GM12878 (cell line): ENCODE measurements at regions not wholly inside any gene's neighbourhood (a gene's known extent, or its start where the extent isn't known, plus 50 kb on each side); places are given as distances from the start of the nearest gene placed in this dataset.

Source experiments
- ATAC-seq: fragments of 200-7000 bp; cut with Tn5 transposase; 3 replicates; pipeline ENCODE4 v1.9.1; 2020; ENCODE audit warnings: mild to moderate bottlenecking, moderate library complexity
- BruUV-seq: library from RNA; stranded (reverse); fragments of 400-500 nt; replicated peaks from 2 replicates; lab custom pipeline; 2021; lab: Mats Ljungman, UMichigan
- CTCF ChIA-PET: fragments of 300-600 bp; sonication (Branson Sonifier 250); formaldehyde crosslinking; extraction: SDS; loops from one replicate; lab custom pipeline; 2021; ENCODE audit warnings: inconsistent platforms; lab: Yijun Ruan, JAX
- POLR2A ChIA-PET: fragments of 350-600 bp; formaldehyde crosslinking; extraction: SDS; loops from one replicate; lab custom pipeline; 2021; ENCODE audit warnings: inconsistent platforms; lab: Charles Lee
- RAD21 ChIA-PET: fragments of 300-600 bp; sonication (Branson Sonifier 250); formaldehyde crosslinking; loops from one replicate; lab custom pipeline; 2023; ENCODE audit warnings: antibody characterized with exemption; ENCODE audit not compliant: unreplicated experiment; lab: Charles Lee
- SMC1A ChIA-PET: fragments of 300-600 bp; sonication (Branson Sonifier 250); formaldehyde crosslinking; loops from one replicate; lab custom pipeline; 2023; ENCODE audit not compliant: unreplicated experiment, uncharacterized antibody; lab: Charles Lee
- DNase-seq: peaks from one replicate; pipeline ENCODE4 v3.0.0-alpha.2; 2011; ENCODE audit warnings: low read depth, low spot score
- FAIRE-seq: peaks from 3 replicates; lab custom pipeline; 2011; peaks lifted over from hg19 to GRCh38; lab: Jason Lieb, UNC
- H2AFZ ChIP-seq: 2 replicates; pipeline ENCODE4 v1.6.0; 2011; ENCODE audit warnings: low read depth, low read length, control low read depth; ENCODE audit not compliant: control insufficient read depth
- H3K27ac ChIP-seq: 2 replicates; pipeline ENCODE4 v1.5.1; 2011; ENCODE audit warnings: control low read depth; ENCODE audit not compliant: control insufficient read depth, insufficient read depth
- H3K27me3 ChIP-seq, 2 experiments: replicated peaks in 1 of 2; 2 replicates each; pipeline versions ENCODE4 v1.6.0 to v1.6.1; 2011; ENCODE audit warnings: low read length in 1 of 2; ENCODE audit not compliant: control insufficient read depth in 2 of 2, insufficient read depth in 2 of 2
- H3K36me3 ChIP-seq, 2 experiments: 2 replicates each; pipeline ENCODE4 v1.5.1; 2011; ENCODE audit warnings: low read length in 1 of 2; ENCODE audit not compliant: control insufficient read depth in 2 of 2, insufficient read depth in 2 of 2
- H3K4me1 ChIP-seq: 2 replicates; pipeline ENCODE4 v1.6.1; 2011; ENCODE audit warnings: mild to moderate bottlenecking, low read length, moderate library complexity, mixed read lengths; ENCODE audit not compliant: control insufficient read depth, insufficient read depth
- H3K4me2 ChIP-seq: 2 replicates; pipeline ENCODE4 v1.6.0; 2011; ENCODE audit warnings: control low read depth; ENCODE audit not compliant: control insufficient read depth, insufficient read depth
- H3K4me3 ChIP-seq: fragments of 200-600 bp; sonication (generic); 2 replicates; pipeline ENCODE4 v1.5.1; 2016
- H3K79me2 ChIP-seq: 2 replicates; pipeline ENCODE4 v1.6.0; 2011; ENCODE audit warnings: low read length; ENCODE audit not compliant: control insufficient read depth, insufficient read depth
- H3K9ac ChIP-seq: 2 replicates; pipeline ENCODE4 v1.8.0; 2011; ENCODE audit warnings: low read length, control low read depth, mixed read lengths; ENCODE audit not compliant: control insufficient read depth, insufficient read depth
- H3K9me3 ChIP-seq: replicated peaks from 3 replicates; pipeline ENCODE4 v1.5.1; 2011; ENCODE audit warnings: mild to moderate bottlenecking, low read length; ENCODE audit not compliant: control insufficient read depth, insufficient read depth
- H4K20me1 ChIP-seq: 2 replicates; pipeline ENCODE4 v1.6.0; 2011; ENCODE audit not compliant: control insufficient read depth, insufficient read depth
- EED ChIP-seq: sonication (generic); IDR thresholded peaks from 2 replicates; pipeline ENCODE4 v1.6.1; 2016; ENCODE audit warnings: antibody characterized with exemption, low read depth
- ETV6 ChIP-seq, 2 experiments: fragments of 450-650 bp in 1 of 2; IDR thresholded peaks in 1 of 2; conservative IDR thresholded peaks in 1 of 2; 2 replicates each; pipeline ENCODE4 v1.6.1; 2014; ENCODE audit warnings: antibody characterized with exemption in 1 of 2, borderline replicate concordance in 1 of 2, low read depth in 1 of 2, mild to moderate bottlenecking in 1 of 2, moderate library complexity in 1 of 2
- EZH2 ChIP-seq: IDR thresholded peaks from 2 replicates; pipeline ENCODE4 v1.6.1; 2012; ENCODE audit warnings: low read depth, mild to moderate bottlenecking, control low read depth, inconsistent platforms, low read length, borderline replicate concordance; ENCODE audit not compliant: control insufficient read depth
- FOS ChIP-seq: IDR thresholded peaks from 3 replicates; pipeline ENCODE4 v1.6.1; 2011; ENCODE audit warnings: borderline replicate concordance; ENCODE audit not compliant: insufficient read length; ENCODE audit errors: extremely low read depth
- POLR2AphosphoS2 ChIP-seq: IDR thresholded peaks from 2 replicates; pipeline ENCODE4 v1.6.1; 2011; ENCODE audit warnings: low read depth, mild to moderate bottlenecking, low read length, improper control_type of control experiment, moderate library complexity
- RFX5 ChIP-seq: IDR thresholded peaks from 2 replicates; pipeline ENCODE4 v1.6.1; 2011; ENCODE audit warnings: low read depth, low read length, improper control_type of control experiment
- ZNF24 ChIP-seq: fragments of 450-650 bp; IDR thresholded peaks from 2 replicates; pipeline ENCODE4 v1.6.1; 2017; ENCODE audit warnings: antibody characterized with exemption, mild to moderate bottlenecking
- WGBS: methylation state at CpG from one replicate; pipeline ENCODE4 v1.1.6; 2016; ENCODE audit warnings: low lambda C conversion rate; ENCODE audit not compliant: insufficient replicate concordance, insufficient coverage; ENCODE audit errors: missing lambda C conversion rate; 5-methylcytosine and 5-hydroxymethylcytosine counted together
- in situ Hi-C: fragments of 300-500 bp; cut with MboI; formaldehyde crosslinking; loops from 9 replicates; pipeline ENCODE4 v1.14.3; 2018; ENCODE audit warnings: mixed read lengths
- intact Hi-C: fragments of 100-400 bp; cut with micrococcal nuclease; formaldehyde crosslinking; loops from one replicate; pipeline ENCODE4 v1.14.2; 2022; ENCODE audit not compliant: unreplicated experiment
- TF ChIP-seq, protein P1 (sequence below): fragments of 450-650 bp; IDR thresholded peaks from 2 replicates; pipeline ENCODE4 v1.6.1; 2016; ENCODE audit warnings: mild to moderate bottlenecking, moderate library complexity, borderline replicate concordance
- TF ChIP-seq, protein P2 (sequence below): fragments of 450-650 bp; formaldehyde crosslinking; IDR thresholded peaks from 2 replicates; pipeline ENCODE4 v1.5.0; 2022; ENCODE audit warnings: mild to moderate bottlenecking, missing genetic modification characterization
- TF ChIP-seq, protein P3 (sequence below): IDR thresholded peaks from 2 replicates; pipeline ENCODE4 v1.6.1; 2011; ENCODE audit warnings: borderline replicate concordance, low read depth, mild to moderate bottlenecking, moderate library complexity, mixed read lengths, low read length; ENCODE audit not compliant: insufficient read depth; ENCODE audit errors: extremely low read length

DNA sequence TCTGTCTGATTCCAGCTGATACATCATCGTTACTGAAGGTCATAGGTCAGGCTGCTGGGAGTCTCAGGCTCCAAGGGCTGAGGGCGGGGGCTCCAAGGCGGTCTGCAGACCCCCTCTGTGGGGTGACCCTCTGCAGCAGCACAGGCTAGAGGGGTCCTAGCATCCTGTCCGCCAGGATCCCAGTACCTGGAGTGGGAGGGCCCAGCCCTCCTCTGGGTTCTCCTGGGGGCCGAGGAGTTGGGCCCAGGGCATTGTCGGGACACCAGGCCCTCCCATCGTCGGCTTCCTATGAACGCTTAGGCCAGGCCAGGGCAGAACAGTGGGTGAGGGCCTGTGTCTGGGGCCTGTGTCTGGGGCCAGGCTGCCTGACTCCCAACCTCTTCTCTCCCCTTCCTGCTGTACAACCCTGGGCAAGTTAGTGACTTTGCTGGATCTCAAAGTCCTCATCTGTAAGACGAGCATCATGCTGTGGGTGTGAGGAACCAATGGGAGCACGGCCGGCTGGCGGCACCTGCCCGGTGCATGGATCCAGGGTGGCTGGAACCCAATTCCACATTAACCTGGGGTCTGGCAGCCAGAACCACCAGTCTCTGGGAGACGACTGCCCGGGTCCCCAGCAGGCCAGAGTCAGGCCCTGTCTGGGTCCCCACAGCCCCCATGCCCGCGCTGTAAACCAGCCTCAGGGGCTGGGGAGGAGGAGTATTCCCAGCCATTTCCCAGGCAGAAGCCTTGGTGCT is 56.2 kb upstream of the COL18A1 start (continued):
- TF ChIP-seq, protein P1, sequence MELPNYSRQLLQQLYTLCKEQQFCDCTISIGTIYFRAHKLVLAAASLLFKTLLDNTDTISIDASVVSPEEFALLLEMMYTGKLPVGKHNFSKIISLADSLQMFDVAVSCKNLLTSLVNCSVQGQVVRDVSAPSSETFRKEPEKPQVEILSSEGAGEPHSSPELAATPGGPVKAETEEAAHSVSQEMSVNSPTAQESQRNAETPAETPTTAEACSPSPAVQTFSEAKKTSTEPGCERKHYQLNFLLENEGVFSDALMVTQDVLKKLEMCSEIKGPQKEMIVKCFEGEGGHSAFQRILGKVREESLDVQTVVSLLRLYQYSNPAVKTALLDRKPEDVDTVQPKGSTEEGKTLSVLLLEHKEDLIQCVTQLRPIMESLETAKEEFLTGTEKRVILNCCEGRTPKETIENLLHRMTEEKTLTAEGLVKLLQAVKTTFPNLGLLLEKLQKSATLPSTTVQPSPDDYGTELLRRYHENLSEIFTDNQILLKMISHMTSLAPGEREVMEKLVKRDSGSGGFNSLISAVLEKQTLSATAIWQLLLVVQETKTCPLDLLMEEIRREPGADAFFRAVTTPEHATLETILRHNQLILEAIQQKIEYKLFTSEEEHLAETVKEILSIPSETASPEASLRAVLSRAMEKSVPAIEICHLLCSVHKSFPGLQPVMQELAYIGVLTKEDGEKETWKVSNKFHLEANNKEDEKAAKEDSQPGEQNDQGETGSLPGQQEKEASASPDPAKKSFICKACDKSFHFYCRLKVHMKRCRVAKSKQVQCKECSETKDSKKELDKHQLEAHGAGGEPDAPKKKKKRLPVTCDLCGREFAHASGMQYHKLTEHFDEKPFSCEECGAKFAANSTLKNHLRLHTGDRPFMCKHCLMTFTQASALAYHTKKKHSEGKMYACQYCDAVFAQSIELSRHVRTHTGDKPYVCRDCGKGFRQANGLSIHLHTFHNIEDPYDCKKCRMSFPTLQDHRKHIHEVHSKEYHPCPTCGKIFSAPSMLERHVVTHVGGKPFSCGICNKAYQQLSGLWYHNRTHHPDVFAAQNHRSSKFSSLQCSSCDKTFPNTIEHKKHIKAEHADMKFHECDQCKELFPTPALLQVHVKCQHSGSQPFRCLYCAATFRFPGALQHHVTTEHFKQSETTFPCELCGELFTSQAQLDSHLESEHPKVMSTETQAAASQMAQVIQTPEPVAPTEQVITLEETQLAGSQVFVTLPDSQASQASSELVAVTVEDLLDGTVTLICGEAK, result no peak
- no peak for TF ChIP-seq FOS
- no peak for TF ChIP-seq ETV6 (conservative IDR thresholded peaks at IDR 0.05 in 1 of 2, IDR thresholded peaks at IDR 0.05 in 1 of 2; ENCODE audit: borderline replicate concordance in 1 of 2, low read depth in 1 of 2)
- TF ChIP-seq, all 136 proteins: peak for 0

DNA sequence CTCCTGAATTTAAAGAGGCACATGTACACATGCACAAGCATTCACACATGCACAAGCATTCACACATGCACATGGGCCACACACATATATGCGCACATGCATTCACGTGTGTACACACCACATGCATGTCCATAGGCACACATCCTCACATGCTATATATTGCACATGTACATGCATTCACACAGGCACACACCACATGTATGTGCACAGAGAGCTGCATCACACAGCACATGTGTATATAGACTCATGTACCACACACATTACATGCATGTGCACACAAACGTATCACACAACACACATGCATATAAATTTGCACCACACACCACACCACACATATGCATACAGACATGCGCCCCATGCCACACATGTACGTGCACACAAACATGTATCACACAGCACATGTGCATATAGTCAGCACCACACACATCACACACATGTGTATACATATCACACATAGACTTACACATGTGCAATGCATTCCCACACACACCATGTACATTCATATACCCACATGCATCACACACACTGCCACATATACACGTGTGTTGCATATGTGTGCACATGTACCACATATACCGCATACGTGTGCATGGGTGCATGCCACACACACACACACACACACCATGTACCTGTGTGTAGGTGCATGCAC is 54.6 kb upstream of the COL18A1 start:
- H3K4me1 ChIP-seq, result no peaks in the 10 kb centered on the region
- H3K9ac ChIP-seq, result no peak overlapping the region
- intact Hi-C loops, result no loop called here
- DNase-seq (no peak), FAIRE-seq (no peak), ATAC-seq (no peak)
- in situ Hi-C loops, result no loop called here
- H3K36me3 ChIP-seq, result no peaks in the 10 kb centered on the region
- H3K27me3 ChIP-seq, result no peaks in the 10 kb centered on the region; a peak in 1 of 4 replicates
- RAD21 ChIA-PET, result no interaction called here
- no peak overlapping the region for H3K4me2 ChIP-seq
- BruUV-seq, result no TSS peak
- H3K79me2 ChIP-seq, result no peaks in the 10 kb centered on the region
- H3K27ac ChIP-seq, result no peak overlapping the region
- H3K4me3 ChIP-seq, result no peak overlapping the region
- CTCF ChIA-PET, result no interaction called here
- POLR2A ChIA-PET, result no interaction called here
- H2AFZ ChIP-seq, result no peak overlapping the region
- no peaks in the 10 kb centered on the region for H3K9me3 ChIP-seq
- SMC1A ChIA-PET, result no interaction called here
- WGBS, result 65% methylated on average over 8 of the region's 8 CpGs
- H4K20me1 ChIP-seq, result no peaks in the 10 kb centered on the region
- no peak for TF ChIP-seq EED
- TF ChIP-seq, protein P2, sequence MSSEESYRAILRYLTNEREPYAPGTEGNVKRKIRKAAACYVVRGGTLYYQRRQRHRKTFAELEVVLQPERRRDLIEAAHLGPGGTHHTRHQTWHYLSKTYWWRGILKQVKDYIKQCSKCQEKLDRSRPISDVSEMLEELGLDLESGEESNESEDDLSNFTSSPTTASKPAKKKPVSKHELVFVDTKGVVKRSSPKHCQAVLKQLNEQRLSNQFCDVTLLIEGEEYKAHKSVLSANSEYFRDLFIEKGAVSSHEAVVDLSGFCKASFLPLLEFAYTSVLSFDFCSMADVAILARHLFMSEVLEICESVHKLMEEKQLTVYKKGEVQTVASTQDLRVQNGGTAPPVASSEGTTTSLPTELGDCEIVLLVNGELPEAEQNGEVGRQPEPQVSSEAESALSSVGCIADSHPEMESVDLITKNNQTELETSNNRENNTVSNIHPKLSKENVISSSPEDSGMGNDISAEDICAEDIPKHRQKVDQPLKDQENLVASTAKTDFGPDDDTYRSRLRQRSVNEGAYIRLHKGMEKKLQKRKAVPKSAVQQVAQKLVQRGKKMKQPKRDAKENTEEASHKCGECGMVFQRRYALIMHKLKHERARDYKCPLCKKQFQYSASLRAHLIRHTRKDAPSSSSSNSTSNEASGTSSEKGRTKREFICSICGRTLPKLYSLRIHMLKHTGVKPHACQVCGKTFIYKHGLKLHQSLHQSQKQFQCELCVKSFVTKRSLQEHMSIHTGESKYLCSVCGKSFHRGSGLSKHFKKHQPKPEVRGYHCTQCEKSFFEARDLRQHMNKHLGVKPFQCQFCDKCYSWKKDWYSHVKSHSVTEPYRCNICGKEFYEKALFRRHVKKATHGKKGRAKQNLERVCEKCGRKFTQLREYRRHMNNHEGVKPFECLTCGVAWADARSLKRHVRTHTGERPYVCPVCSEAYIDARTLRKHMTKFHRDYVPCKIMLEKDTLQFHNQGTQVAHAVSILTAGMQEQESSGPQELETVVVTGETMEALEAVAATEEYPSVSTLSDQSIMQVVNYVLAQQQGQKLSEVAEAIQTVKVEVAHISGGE (CRISPR knock-in tag), result no peak
- no peak for TF ChIP-seq ZNF24
- TF ChIP-seq, protein P3, sequence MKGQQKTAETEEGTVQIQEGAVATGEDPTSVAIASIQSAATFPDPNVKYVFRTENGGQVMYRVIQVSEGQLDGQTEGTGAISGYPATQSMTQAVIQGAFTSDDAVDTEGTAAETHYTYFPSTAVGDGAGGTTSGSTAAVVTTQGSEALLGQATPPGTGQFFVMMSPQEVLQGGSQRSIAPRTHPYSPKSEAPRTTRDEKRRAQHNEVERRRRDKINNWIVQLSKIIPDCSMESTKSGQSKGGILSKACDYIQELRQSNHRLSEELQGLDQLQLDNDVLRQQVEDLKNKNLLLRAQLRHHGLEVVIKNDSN, result no peak
- TF ChIP-seq FOS, result no peak
- TF ChIP-seq RFX5, result no peak
- TF ChIP-seq EZH2, result no peak
- no peak for TF ChIP-seq POLR2AphosphoS2
